ENCODE measurements at regions not wholly inside any gene's neighbourhood (a gene's known extent, or its start where the extent isn't known, plus 50 kb on each side); places are given as distances from the start of the nearest gene placed in this dataset.

GRCh38 chr12:124683152-124684124, 116.0 kb upstream of the NCOR2 start:
- Histone ChIP-seq H3K27ac (peak overlapping the region; percentile 49), H3K9me3 (ENCODE audit: severe bottlenecking) (no peaks in the 10 kb centered on the region), H3K4me3 (ENCODE audit: low read depth, low read length) (no peak overlapping the region), H3K36me3 (no peaks in the 10 kb centered on the region), H3K27me3 (ENCODE audit: insufficient read depth, low read depth, severe bottlenecking) (no peaks in the 10 kb centered on the region)
- no peak for TF ChIP-seq CTCF (IDR thresholded peaks at IDR 0.05; ENCODE audit: low read depth, low read length)
- peak; percentile 54 for DNase-seq

- DNase-seq, result no peak
- no peaks in the 10 kb centered on the region for H3K9me3 ChIP-seq (ENCODE audit: severe bottlenecking)
Observed at GRCh38 chr12:124682425-124683151, 115.2 kb upstream of the NCOR2 start.

GRCh38 chr12:124681779-124682391, 114.5 kb upstream of the NCOR2 start:
- H3K36me3 ChIP-seq, result no peaks in the 10 kb centered on the region
- no peaks in the 10 kb centered on the region for H3K27me3 ChIP-seq (ENCODE audit: insufficient read depth, low read depth, severe bottlenecking)
- no peak overlapping the region for H3K4me3 ChIP-seq (ENCODE audit: low read depth, low read length)
- no peaks in the 10 kb centered on the region for H3K9me3 ChIP-seq (ENCODE audit: severe bottlenecking)
- DNase-seq, result no peak
- TF ChIP-seq CTCF (IDR thresholded peaks at IDR 0.05; ENCODE audit: low read depth, low read length), result no peak
- H3K27ac ChIP-seq, result peak overlapping the region; percentile 43

More at GRCh38 chr12:124682425-124683151, 115.2 kb upstream of the NCOR2 start:
- Histone ChIP-seq H3K4me3 (ENCODE audit: low read depth, low read length) (no peak overlapping the region), H3K36me3 (no peaks in the 10 kb centered on the region), H3K27me3 (ENCODE audit: insufficient read depth, low read depth, severe bottlenecking) (no peaks in the 10 kb centered on the region), H3K27ac (peak overlapping the region; percentile 49)
- TF ChIP-seq CTCF (IDR thresholded peaks at IDR 0.05; ENCODE audit: low read depth, low read length), result no peak

- Histone ChIP-seq H3K36me3 (no peaks in the 10 kb centered on the region), H3K27me3 (ENCODE audit: insufficient read depth, low read depth, severe bottlenecking) (no peaks in the 10 kb centered on the region), H3K9me3 (ENCODE audit: severe bottlenecking) (no peaks in the 10 kb centered on the region), H3K4me3 (ENCODE audit: low read depth, low read length) (no peak overlapping the region), H3K27ac (peak overlapping the region; percentile 43)
- peak; percentile 45 for DNase-seq
- TF ChIP-seq CTCF (IDR thresholded peaks at IDR 0.05; ENCODE audit: low read depth, low read length), result peak; percentile 34
Observed at GRCh38 chr12:124680863-124681778, 113.7 kb upstream of the NCOR2 start.

Measured in WERI-Rb-1 (cell line).